ENCODE measurements at regions not wholly inside any gene's neighbourhood (a gene's known extent, or its start where the extent isn't known, plus 50 kb on each side); places are given as distances from the start of the nearest gene placed in this dataset.

GRCh38 chr4:128350449-128351045, 62.9 kb upstream of the PGRMC2 start:
- TF ChIP-seq CTCF (IDR thresholded peaks at IDR 0.05; ENCODE audit: insufficient read depth, low read length) = no peak
- no peak for TF ChIP-seq POLR2AphosphoS5 (IDR thresholded peaks at IDR 0.05; ENCODE audit: low read depth)
- no peak for TF ChIP-seq GABPA (IDR thresholded peaks at IDR 0.05; ENCODE audit: low read depth)
- no peak for TF ChIP-seq REST (IDR thresholded peaks at IDR 0.05; ENCODE audit: insufficient replicate concordance, low read depth)
